Activated naive CD4-positive, alpha-beta T cell treated with anti-CD3 and anti-CD28 coated beads for 36 hours (primary cell): ENCODE measurements at regions not wholly inside any gene's neighbourhood (a gene's known extent, or its start where the extent isn't known, plus 50 kb on each side); places are given as distances from the start of the nearest gene placed in this dataset.

Experiments
- CTCF ChIA-PET: fragments of 350-600 bp; sonication (Branson Sonifier 250); formaldehyde crosslinking; loops from one replicate; lab custom pipeline; 2021; ENCODE audit warnings: antibody characterized with exemption; lab: Charles Lee
- DNase-seq: peaks from one replicate; pipeline ENCODE4 v3.0.0-alpha.2; 2020
- H3K27ac Mint-ChIP-seq: one replicate; pipeline ENCODE4 v1.8.0; 2021; ENCODE audit warnings: mild to moderate bottlenecking, mixed read lengths
- H3K27me3 Mint-ChIP-seq: one replicate; pipeline ENCODE4 v1.8.0; 2021; ENCODE audit warnings: low read depth, mixed read lengths
- H3K36me3 Mint-ChIP-seq: one replicate; pipeline ENCODE4 v1.8.0; 2021; ENCODE audit warnings: low read depth, mixed read lengths
- H3K4me1 Mint-ChIP-seq: one replicate; pipeline ENCODE4 v1.8.0; 2021; ENCODE audit warnings: low read depth, mixed read lengths
- H3K4me3 Mint-ChIP-seq: one replicate; pipeline ENCODE4 v1.8.0; 2021; ENCODE audit warnings: mild to moderate bottlenecking, moderate library complexity, mixed read lengths
- H3K9me3 Mint-ChIP-seq: one replicate; pipeline ENCODE4 v1.8.0; 2021; ENCODE audit warnings: mixed read lengths
- intact Hi-C: fragments of 100-400 bp; cut with micrococcal nuclease; formaldehyde crosslinking; loops from one replicate; pipeline ENCODE4 v1.15.1; 2023

- H3K27ac Mint-ChIP-seq = no peak overlapping the region
- H3K9me3 Mint-ChIP-seq = no peaks in the 10 kb centered on the region
- CTCF ChIA-PET = no interaction called here
These were observed 183.7 kb downstream of the ISL1 start for GRCh38 chr5:51566953-51567352.

GRCh38 chr5:51567636-51568035, 184.4 kb downstream of the ISL1 start:
- DNase-seq = no peak
- Mint-ChIP-seq H3K36me3 (no peaks in the 10 kb centered on the region), H3K4me1 (no peaks in the 10 kb centered on the region), H3K27ac (no peak overlapping the region), H3K9me3 (peaks cover 1% of the 10 kb centered on the region), H3K27me3 (no peaks in the 10 kb centered on the region), H3K4me3 (no peak overlapping the region)
- CTCF ChIA-PET = no interaction called here
- intact Hi-C loops = no loop called here

More at GRCh38 chr5:51566953-51567352, 183.7 kb downstream of the ISL1 start:
- Mint-ChIP-seq H3K36me3 (no peaks in the 10 kb centered on the region), H3K27me3 (no peaks in the 10 kb centered on the region), H3K4me3 (no peak overlapping the region), H3K4me1 (no peaks in the 10 kb centered on the region)
- DNase-seq = no peak
- intact Hi-C loops = no loop called here

- CTCF ChIA-PET = no interaction called here
- H3K27ac Mint-ChIP-seq = no peak overlapping the region
- no peak overlapping the region for H3K4me3 Mint-ChIP-seq
- no peaks in the 10 kb centered on the region for H3K36me3 Mint-ChIP-seq
- H3K9me3 Mint-ChIP-seq = peaks cover 11% of the 10 kb centered on the region
- DNase-seq = no peak
- intact Hi-C loops = no loop called here
- H3K4me1 Mint-ChIP-seq = no peaks in the 10 kb centered on the region
- H3K27me3 Mint-ChIP-seq = no peaks in the 10 kb centered on the region
These were observed 190.6 kb downstream of the ISL1 start for GRCh38 chr5:51573835-51574234.

- Mint-ChIP-seq H3K9me3 (peaks cover 3% of the 10 kb centered on the region), H3K27me3 (no peaks in the 10 kb centered on the region), H3K4me3 (no peak overlapping the region), H3K27ac (no peak overlapping the region), H3K36me3 (no peaks in the 10 kb centered on the region), H3K4me1 (no peaks in the 10 kb centered on the region)
- CTCF ChIA-PET = no interaction called here
- intact Hi-C loops = no loop called here
- no peak for DNase-seq
These were observed 199.7 kb downstream of the ISL1 start for GRCh38 chr5:51582871-51583394.

GRCh38 chr5:51598026-51598425, 214.8 kb downstream of the ISL1 start:
- Mint-ChIP-seq H3K9me3 (no peaks in the 10 kb centered on the region), H3K36me3 (no peaks in the 10 kb centered on the region), H3K4me3 (no peak overlapping the region), H3K27me3 (no peaks in the 10 kb centered on the region), H3K4me1 (no peaks in the 10 kb centered on the region), H3K27ac (no peak overlapping the region)
- CTCF ChIA-PET = no interaction called here
- no peak for DNase-seq
- intact Hi-C loops = no loop called here

- Mint-ChIP-seq H3K4me1 (no peaks in the 10 kb centered on the region), H3K27ac (no peak overlapping the region), H3K36me3 (no peaks in the 10 kb centered on the region), H3K9me3 (no peaks in the 10 kb centered on the region), H3K4me3 (no peak overlapping the region), H3K27me3 (no peaks in the 10 kb centered on the region)
- DNase-seq = no peak
- CTCF ChIA-PET = no interaction called here
- intact Hi-C loops = no loop called here
These were observed 216.3 kb downstream of the ISL1 start for GRCh38 chr5:51599587-51599986.

- H3K36me3 Mint-ChIP-seq = no peaks in the 10 kb centered on the region
These were observed 221.1 kb downstream of the ISL1 start for GRCh38 chr5:51604324-51604723.

GRCh38 chr5:51606921-51607320, 223.7 kb downstream of the ISL1 start:
- no peaks in the 10 kb centered on the region for H3K27me3 Mint-ChIP-seq
- H3K4me3 Mint-ChIP-seq = no peak overlapping the region
- CTCF ChIA-PET = no interaction called here
- no peaks in the 10 kb centered on the region for H3K4me1 Mint-ChIP-seq
- intact Hi-C loops = no loop called here
- H3K9me3 Mint-ChIP-seq = peaks cover 2% of the 10 kb centered on the region
- DNase-seq = no peak
- no peaks in the 10 kb centered on the region for H3K36me3 Mint-ChIP-seq
- H3K27ac Mint-ChIP-seq = no peak overlapping the region

More at GRCh38 chr5:51604324-51604723, 221.1 kb downstream of the ISL1 start:
- DNase-seq = no peak
- Mint-ChIP-seq H3K9me3 (no peaks in the 10 kb centered on the region), H3K27ac (no peak overlapping the region), H3K4me1 (no peaks in the 10 kb centered on the region), H3K4me3 (no peak overlapping the region), H3K27me3 (no peaks in the 10 kb centered on the region)
- intact Hi-C loops = no loop called here
- CTCF ChIA-PET = no interaction called here

- Mint-ChIP-seq H3K4me1 (no peaks in the 10 kb centered on the region), H3K9me3 (peaks cover 2% of the 10 kb centered on the region), H3K27ac (no peak overlapping the region), H3K4me3 (no peak overlapping the region), H3K27me3 (no peaks in the 10 kb centered on the region), H3K36me3 (no peaks in the 10 kb centered on the region)
- CTCF ChIA-PET = no interaction called here
- intact Hi-C loops = no loop called here
- DNase-seq = no peak
These were observed 235.0 kb downstream of the ISL1 start for GRCh38 chr5:51618234-51618633.

GRCh38 chr5:51621156-51621555, 237.9 kb downstream of the ISL1 start:
- Mint-ChIP-seq H3K9me3 (peaks cover 3% of the 10 kb centered on the region), H3K36me3 (no peaks in the 10 kb centered on the region), H3K4me1 (no peaks in the 10 kb centered on the region), H3K27me3 (no peaks in the 10 kb centered on the region), H3K27ac (no peak overlapping the region), H3K4me3 (no peak overlapping the region)
- intact Hi-C loops = no loop called here
- CTCF ChIA-PET = no interaction called here
- no peak for DNase-seq

GRCh38 chr5:51622161-51622790, 239.0 kb downstream of the ISL1 start:
- Mint-ChIP-seq H3K27ac (no peak overlapping the region), H3K27me3 (no peaks in the 10 kb centered on the region), H3K4me3 (no peak overlapping the region), H3K4me1 (no peaks in the 10 kb centered on the region), H3K9me3 (peaks cover 3% of the 10 kb centered on the region), H3K36me3 (no peaks in the 10 kb centered on the region)
- CTCF ChIA-PET = no interaction called here
- intact Hi-C loops = no loop called here
- DNase-seq = no peak

- DNase-seq = no peak
- intact Hi-C loops = no loop called here
- Mint-ChIP-seq H3K9me3 (peaks cover 1% of the 10 kb centered on the region), H3K4me3 (no peak overlapping the region), H3K36me3 (no peaks in the 10 kb centered on the region), H3K27ac (no peak overlapping the region), H3K4me1 (no peaks in the 10 kb centered on the region), H3K27me3 (no peaks in the 10 kb centered on the region)
- CTCF ChIA-PET = no interaction called here
These were observed 242.1 kb downstream of the ISL1 start for GRCh38 chr5:51625224-51625968.

- no peak overlapping the region for H3K4me3 Mint-ChIP-seq
- H3K27ac Mint-ChIP-seq = no peak overlapping the region
- H3K27me3 Mint-ChIP-seq = no peaks in the 10 kb centered on the region
- intact Hi-C loops = no loop called here
- no peaks in the 10 kb centered on the region for H3K36me3 Mint-ChIP-seq
- H3K9me3 Mint-ChIP-seq = peaks cover 8% of the 10 kb centered on the region
- no peak for DNase-seq
- CTCF ChIA-PET = no interaction called here
- H3K4me1 Mint-ChIP-seq = no peaks in the 10 kb centered on the region
These were observed 248.8 kb downstream of the ISL1 start for GRCh38 chr5:51632027-51632426.
